ENCODE measurements at regions not wholly inside any gene's neighbourhood (a gene's known extent, or its start where the extent isn't known, plus 50 kb on each side); places are given as distances from the start of the nearest gene placed in this dataset.

DNA sequence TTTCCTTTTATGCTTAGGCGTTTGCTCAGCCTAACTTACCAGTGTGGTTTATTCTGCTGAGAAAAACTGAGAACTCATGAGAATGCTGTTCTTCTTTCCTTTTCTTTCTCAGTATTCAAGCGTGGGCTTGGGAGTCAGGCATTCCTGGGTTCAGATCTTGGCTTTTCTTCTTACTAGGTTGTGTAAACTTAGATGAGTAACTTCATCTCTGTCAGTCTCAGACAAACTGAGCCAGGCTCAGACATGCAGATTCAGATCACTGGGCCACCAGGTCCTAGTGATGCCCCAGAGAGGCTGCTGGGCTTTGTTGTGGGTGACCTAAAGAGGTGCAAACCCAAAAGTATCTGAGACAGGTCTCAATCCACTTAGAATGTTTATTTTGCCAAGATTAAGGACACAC lies 95.8 kb upstream of the MPHOSPH6 start:
- TF ChIP-seq CTCF (IDR thresholded peaks at IDR 0.05 in 4 of 5, conservative IDR thresholded peaks at IDR 0.05 in 1 of 5) (no peak), POLR2A (IDR thresholded peaks at IDR 0.05) (no peak)
